ENCODE measurements at regions not wholly inside any gene's neighbourhood (a gene's known extent, or its start where the extent isn't known, plus 50 kb on each side); places are given as distances from the start of the nearest gene placed in this dataset.
"Not testable (repeated sequence)": the region's sequence is repeated elsewhere in the genome, so short reads cannot be mapped to it uniquely, and the experiment has no call there.

DNA sequence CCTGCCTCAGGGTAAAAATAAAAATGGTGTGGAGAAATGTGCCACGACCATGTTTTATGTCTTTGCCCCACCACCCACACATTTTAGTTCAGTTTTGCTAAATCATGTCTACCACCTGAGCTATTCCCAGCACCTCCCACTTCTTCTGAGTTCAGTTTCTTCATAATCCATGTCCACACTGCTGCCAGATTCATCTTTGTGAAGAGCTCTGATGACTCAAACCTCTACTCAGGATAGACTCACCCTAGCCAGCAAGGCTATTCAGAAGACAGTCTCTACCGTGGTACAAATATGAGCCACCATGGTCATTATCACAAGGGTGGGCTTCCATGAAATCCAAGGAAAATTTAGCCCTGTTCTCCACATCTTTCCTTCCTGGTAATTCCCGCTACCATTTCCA is 231.1 kb upstream of the PRKCQ start:
- CTCF ChIA-PET, result no interaction called here
- no peak overlapping the region for H3K27ac Mint-ChIP-seq
- H3K4me1 Mint-ChIP-seq (ENCODE audit: low read depth), result no peaks in the 10 kb centered on the region

DNA sequence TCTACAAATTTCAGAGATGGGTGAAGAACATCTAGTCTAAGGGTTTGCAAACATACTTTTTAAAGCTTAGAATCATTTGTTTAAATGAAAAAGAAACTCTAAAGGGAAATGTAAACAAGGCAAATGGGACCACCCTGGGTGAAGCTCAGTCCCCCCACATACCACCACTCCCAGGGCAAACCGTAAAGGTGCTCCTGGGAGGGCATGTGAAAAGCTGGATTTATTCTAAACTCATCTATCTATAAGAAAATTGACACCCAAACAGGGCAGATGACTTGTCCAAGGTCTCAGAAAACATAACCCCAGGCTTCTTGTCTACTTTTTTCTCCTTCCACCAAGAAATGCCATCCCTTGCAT is 223.3 kb upstream of the PRKCQ start:
- H3K4me1 Mint-ChIP-seq (ENCODE audit: low read depth), result no peaks in the 10 kb centered on the region

More for the DNA sequence above, 231.1 kb upstream of the PRKCQ start:
- no peak overlapping the region for H3K4me3 Mint-ChIP-seq
- intact Hi-C loops (cut with micrococcal nuclease), result no loop called here
- peaks cover 21% of the 10 kb centered on the region for H3K27me3 Mint-ChIP-seq (ENCODE audit: low read depth)
- no peaks in the 10 kb centered on the region for H3K9me3 Mint-ChIP-seq
- no peak for DNase-seq
- H3K36me3 Mint-ChIP-seq (ENCODE audit: low read depth), result peaks cover 1% of the 10 kb centered on the region

DNA sequence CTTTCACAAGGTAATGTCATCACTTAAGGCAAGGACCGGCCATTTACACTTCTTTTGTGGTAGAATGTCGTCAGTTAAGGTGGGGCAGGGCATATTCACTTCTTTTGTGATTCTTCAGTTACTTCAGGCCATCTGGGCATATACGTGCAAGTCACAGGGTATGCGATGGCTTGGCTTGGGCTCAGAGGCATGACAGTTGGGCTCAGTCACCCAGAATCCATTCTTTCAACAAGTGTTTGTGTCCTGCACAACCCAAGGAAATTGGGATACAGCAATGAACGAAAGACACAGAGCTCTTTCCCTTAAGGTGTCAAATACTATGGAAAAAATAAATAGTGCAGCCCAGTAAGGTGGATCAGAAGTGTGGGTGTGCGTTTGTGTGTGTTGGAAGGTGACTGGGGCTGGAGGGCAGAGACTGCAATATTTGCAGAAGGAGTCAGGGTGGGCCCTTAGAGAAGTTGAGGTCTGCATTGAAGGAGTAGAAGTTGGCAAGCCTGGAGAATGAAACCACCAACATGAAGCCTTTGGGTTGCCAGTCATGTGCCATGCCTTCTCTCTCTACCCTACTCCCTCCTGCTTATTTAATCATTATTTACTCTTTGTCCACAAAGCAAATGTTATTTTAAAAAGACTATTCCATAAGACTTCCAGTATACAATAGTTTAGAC is 222.8 kb upstream of the PRKCQ start:
- CTCF ChIA-PET, result no interaction called here
- Mint-ChIP-seq H3K27me3 (ENCODE audit: low read depth) (peaks cover 3% of the 10 kb centered on the region), H3K36me3 (ENCODE audit: low read depth) (no peaks in the 10 kb centered on the region), H3K27ac (no peak overlapping the region), H3K9me3 (no peaks in the 10 kb centered on the region), H3K4me3 (no peak overlapping the region), H3K4me1 (ENCODE audit: low read depth) (no peaks in the 10 kb centered on the region)
- intact Hi-C loops (cut with micrococcal nuclease), result no loop called here
- no peak for DNase-seq

More for the DNA sequence above, 223.3 kb upstream of the PRKCQ start:
- Mint-ChIP-seq H3K36me3 (ENCODE audit: low read depth) (no peaks in the 10 kb centered on the region), H3K27ac (no peak overlapping the region), H3K4me3 (no peak overlapping the region), H3K9me3 (no peaks in the 10 kb centered on the region), H3K27me3 (ENCODE audit: low read depth) (peaks cover 3% of the 10 kb centered on the region)
- DNase-seq, result no peak
- intact Hi-C loops (cut with micrococcal nuclease), result no loop called here
- CTCF ChIA-PET, result no interaction called here

DNA sequence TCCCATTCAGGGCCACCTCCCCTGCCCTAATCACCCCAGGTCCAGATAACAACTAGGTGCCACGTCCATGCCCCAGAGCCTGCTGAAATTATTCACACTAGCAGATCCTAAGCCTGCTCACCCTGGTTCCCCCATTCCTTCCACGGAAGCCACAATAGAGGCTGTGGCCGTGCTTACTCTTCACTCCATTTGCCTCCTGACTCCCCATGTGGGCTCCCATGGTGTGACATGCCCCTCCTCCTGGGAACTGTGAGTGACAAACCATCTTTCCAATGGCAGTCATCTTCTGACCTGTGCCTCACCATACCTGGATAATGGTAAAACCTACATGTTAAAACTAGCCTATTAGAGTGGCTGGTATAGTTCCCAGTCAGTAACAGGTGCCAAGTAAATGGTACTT is 216.2 kb upstream of the PRKCQ start:
- Mint-ChIP-seq H3K4me1 (ENCODE audit: low read depth) (no peaks in the 10 kb centered on the region), H3K27ac (no peak overlapping the region), H3K27me3 (ENCODE audit: low read depth) (peaks cover 9% of the 10 kb centered on the region), H3K4me3 (no peak overlapping the region), H3K36me3 (ENCODE audit: low read depth) (no peaks in the 10 kb centered on the region), H3K9me3 (no peaks in the 10 kb centered on the region)
- no peak for DNase-seq
- intact Hi-C loops (cut with micrococcal nuclease), result no loop called here
- CTCF ChIA-PET, result no interaction called here

DNA sequence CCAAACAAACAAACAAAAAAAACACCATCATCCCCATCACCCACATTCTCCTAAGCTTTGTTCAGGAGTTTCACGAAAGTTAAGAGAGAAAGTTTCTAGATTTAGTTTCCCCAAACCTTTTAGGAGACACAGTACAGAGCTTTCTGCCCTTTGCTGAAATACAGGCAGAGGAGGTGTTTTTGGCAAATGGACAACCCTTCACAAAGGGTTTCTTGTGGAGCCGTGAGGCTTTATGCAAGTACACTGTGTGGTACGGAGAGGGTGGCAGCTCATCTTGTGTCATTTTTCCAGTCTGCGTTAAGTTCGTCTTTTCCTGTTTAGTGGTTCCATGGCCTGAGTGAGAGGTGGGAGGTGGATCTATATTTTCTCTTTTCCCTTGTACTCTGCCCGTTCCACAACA is 215.5 kb upstream of the PRKCQ start:
- no peaks in the 10 kb centered on the region for H3K4me1 Mint-ChIP-seq (ENCODE audit: low read depth)

DNA sequence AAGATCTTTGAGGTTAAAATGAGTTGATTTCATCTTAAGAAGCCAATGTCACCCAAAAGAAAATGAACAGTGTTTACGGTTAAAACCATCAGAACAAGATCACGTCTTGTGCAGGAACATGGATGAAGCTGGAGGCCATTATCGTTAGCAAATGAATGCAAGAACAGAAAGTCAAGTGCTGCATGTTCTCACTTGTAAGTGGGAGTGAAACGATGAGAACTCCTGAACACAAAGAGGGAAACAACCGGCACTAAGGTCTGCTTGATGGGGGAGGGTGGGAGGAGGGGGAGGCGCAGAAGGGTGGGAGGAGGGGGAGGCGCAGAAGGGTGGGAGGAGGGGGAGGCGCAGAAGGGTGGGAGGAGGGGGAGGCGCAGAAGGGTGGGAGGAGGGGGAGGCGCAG is 214.8 kb upstream of the PRKCQ start:
- H3K27ac Mint-ChIP-seq; H3K36me3 Mint-ChIP-seq (ENCODE audit: low read depth); H3K4me3 Mint-ChIP-seq; H3K4me1 Mint-ChIP-seq (ENCODE audit: low read depth); DNase-seq; H3K27me3 Mint-ChIP-seq (ENCODE audit: low read depth); intact Hi-C loops (cut with micrococcal nuclease); CTCF ChIA-PET; H3K9me3 Mint-ChIP-seq: not testable (repeated sequence)

More for the DNA sequence above, 215.5 kb upstream of the PRKCQ start:
- Mint-ChIP-seq H3K36me3 (ENCODE audit: low read depth) (no peaks in the 10 kb centered on the region), H3K27me3 (ENCODE audit: low read depth) (peaks cover 9% of the 10 kb centered on the region), H3K9me3 (no peaks in the 10 kb centered on the region), H3K4me3 (no peak overlapping the region), H3K27ac (no peak overlapping the region)
- CTCF ChIA-PET, result no interaction called here
- no peak for DNase-seq
- intact Hi-C loops (cut with micrococcal nuclease), result no loop called here

DNA sequence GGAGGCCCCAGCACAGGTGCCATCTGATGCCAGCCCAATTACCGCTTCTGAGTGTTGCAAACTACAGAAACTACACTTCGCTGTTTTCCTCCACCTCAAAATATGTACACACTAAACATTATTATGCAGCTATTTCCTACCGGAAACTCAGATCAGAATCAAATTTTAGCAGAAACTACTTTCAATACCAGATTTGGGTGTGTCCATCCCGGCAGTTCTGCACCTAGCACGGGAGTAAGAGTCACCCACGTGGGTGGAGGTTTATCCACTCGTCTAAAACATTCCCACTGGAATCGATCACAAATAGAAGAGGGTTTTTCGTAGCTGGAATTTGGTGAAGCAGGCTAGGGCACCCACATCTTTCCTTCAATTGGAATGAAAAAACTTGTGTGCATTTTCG is 214.4 kb upstream of the PRKCQ start:
- H3K9me3 Mint-ChIP-seq, result no peaks in the 10 kb centered on the region
- no peak overlapping the region for H3K27ac Mint-ChIP-seq
- intact Hi-C loops (cut with micrococcal nuclease), result no loop called here
- no peak for DNase-seq
- H3K36me3 Mint-ChIP-seq (ENCODE audit: low read depth), result no peaks in the 10 kb centered on the region
- CTCF ChIA-PET, result no interaction called here
- H3K27me3 Mint-ChIP-seq (ENCODE audit: low read depth), result peaks cover 9% of the 10 kb centered on the region
- no peaks in the 10 kb centered on the region for H3K4me1 Mint-ChIP-seq (ENCODE audit: low read depth)
- H3K4me3 Mint-ChIP-seq, result no peak overlapping the region

DNA sequence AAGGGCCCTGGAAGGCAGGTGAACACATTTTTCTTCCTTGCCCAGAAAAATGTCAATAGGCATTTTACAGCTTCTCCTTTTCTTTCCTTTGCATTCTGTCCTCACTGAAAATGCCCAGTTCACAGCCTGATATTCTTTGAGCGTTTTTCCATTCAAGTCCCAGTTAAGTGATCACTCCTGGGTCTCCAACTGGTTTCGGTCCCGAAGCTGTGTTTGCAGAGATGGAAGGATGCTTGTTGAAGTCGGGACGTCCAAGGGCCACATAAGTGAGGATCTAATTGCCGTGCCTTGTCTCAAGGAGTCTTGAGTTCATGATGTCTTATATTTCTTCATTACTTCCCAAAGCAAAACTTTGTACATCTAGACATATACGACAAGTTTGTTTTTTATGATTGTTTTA is 208.7 kb upstream of the PRKCQ start:
- no peak for DNase-seq
- intact Hi-C loops (cut with micrococcal nuclease), result no loop called here
- Mint-ChIP-seq H3K36me3 (ENCODE audit: low read depth) (no peaks in the 10 kb centered on the region), H3K4me1 (ENCODE audit: low read depth) (no peaks in the 10 kb centered on the region), H3K27me3 (ENCODE audit: low read depth) (peaks cover 2% of the 10 kb centered on the region), H3K9me3 (no peaks in the 10 kb centered on the region), H3K27ac (no peak overlapping the region), H3K4me3 (no peak overlapping the region)
- CTCF ChIA-PET, result no interaction called here

DNA sequence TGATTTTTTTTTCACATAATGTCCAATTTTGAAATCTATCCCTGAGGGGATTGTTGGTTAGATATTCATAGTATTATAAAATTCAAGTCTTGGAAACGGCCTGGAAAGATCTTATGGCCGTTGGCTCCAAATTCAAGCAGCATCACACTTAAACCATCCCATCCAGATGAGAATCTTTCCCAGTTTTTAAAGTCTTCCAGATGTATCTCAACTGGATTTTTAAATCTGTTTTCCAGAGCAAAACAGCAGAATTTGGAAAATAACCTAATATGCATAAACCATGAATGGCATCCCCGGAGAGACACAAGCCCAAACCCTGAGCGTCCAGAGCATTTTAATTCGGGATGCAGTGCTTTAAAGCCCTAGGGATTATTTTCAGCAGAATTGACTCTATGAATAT is 208.2 kb upstream of the PRKCQ start:
- no peak overlapping the region for H3K4me3 Mint-ChIP-seq
- intact Hi-C loops (cut with micrococcal nuclease), result no loop called here
- no peak for DNase-seq
- H3K4me1 Mint-ChIP-seq (ENCODE audit: low read depth), result no peaks in the 10 kb centered on the region
- CTCF ChIA-PET, result no interaction called here
- no peak overlapping the region for H3K27ac Mint-ChIP-seq
- H3K36me3 Mint-ChIP-seq (ENCODE audit: low read depth), result no peaks in the 10 kb centered on the region
- H3K9me3 Mint-ChIP-seq, result no peaks in the 10 kb centered on the region
- H3K27me3 Mint-ChIP-seq (ENCODE audit: low read depth), result peaks cover 2% of the 10 kb centered on the region

DNA sequence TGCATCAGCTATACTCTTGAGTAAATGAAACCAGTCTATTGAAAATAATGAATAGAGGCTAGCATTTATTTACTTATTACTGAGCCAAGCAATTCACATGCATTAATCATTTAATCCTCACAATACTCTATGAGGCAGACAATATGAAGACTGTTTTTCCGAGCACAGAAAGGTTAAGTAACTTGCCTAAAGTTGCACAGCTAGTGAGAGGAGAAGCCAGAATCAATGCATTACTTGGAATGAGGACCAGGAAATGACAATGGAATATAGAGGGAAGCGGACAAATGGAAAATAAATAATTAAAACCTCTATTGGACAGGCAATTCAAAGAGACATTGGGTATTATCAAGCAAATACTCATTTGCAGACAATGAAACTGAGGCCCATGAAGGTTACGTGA is 207.6 kb upstream of the PRKCQ start:
- H3K4me1 Mint-ChIP-seq (ENCODE audit: low read depth), result no peaks in the 10 kb centered on the region
- CTCF ChIA-PET, result no interaction called here
- intact Hi-C loops (cut with micrococcal nuclease), result no loop called here
- H3K36me3 Mint-ChIP-seq (ENCODE audit: low read depth), result no peaks in the 10 kb centered on the region
- peaks cover 2% of the 10 kb centered on the region for H3K27me3 Mint-ChIP-seq (ENCODE audit: low read depth)
- H3K27ac Mint-ChIP-seq, result no peak overlapping the region
- H3K4me3 Mint-ChIP-seq, result no peak overlapping the region
- no peaks in the 10 kb centered on the region for H3K9me3 Mint-ChIP-seq
- no peak for DNase-seq

DNA sequence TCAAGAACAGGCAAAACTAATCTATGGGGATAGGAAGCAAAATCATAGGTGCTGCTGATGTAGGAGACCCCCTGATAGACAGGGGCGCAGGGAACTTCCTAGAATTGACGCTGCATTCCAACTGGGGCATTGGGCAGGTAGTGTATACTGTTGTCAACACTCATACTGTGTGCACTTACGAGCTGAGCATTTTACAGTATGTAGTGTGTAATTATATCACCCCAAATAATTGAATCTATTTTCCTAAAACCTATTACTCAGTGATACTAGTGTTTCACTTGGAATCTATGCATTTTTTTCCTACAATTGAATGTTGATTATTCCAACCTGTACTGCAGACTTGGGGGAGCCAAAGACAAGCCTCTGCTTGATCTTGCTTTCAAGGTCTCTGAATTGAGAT is 207.0 kb upstream of the PRKCQ start:
- Mint-ChIP-seq H3K27me3 (ENCODE audit: low read depth) (peaks cover 2% of the 10 kb centered on the region), H3K27ac (no peak overlapping the region), H3K9me3 (no peaks in the 10 kb centered on the region), H3K4me1 (ENCODE audit: low read depth) (no peaks in the 10 kb centered on the region), H3K4me3 (no peak overlapping the region), H3K36me3 (ENCODE audit: low read depth) (no peaks in the 10 kb centered on the region)
- CTCF ChIA-PET, result no interaction called here
- DNase-seq, result no peak
- intact Hi-C loops (cut with micrococcal nuclease), result no loop called here

DNA sequence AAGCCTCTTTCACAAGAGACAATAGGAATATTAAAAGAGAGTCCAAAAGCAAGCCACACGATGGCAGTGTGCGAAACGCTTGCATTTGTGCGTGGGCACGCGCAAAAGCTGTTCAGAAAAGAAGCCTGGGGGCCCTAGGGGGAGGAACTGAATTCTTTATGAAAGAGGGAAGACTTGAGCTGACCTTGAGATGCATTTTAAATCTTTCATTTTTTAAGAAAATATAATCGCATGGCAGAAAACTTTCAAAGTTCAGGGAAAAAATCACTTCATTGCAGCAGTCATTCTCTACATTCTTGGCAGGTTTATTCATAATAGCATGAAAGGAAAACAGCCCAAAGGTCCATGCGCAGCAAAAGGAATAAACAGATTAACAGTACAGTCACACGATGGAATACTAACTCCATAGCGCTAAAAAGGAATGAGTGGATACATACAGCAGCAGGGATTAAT is 206.5 kb upstream of the PRKCQ start:
- peaks cover 2% of the 10 kb centered on the region for H3K27me3 Mint-ChIP-seq (ENCODE audit: low read depth)
- intact Hi-C loops (cut with micrococcal nuclease), result no loop called here
- no peak for DNase-seq
- no peaks in the 10 kb centered on the region for H3K9me3 Mint-ChIP-seq
- H3K36me3 Mint-ChIP-seq (ENCODE audit: low read depth), result no peaks in the 10 kb centered on the region
- H3K4me3 Mint-ChIP-seq, result no peak overlapping the region
- CTCF ChIA-PET, result no interaction called here
- H3K4me1 Mint-ChIP-seq (ENCODE audit: low read depth), result no peaks in the 10 kb centered on the region
- H3K27ac Mint-ChIP-seq, result no peak overlapping the region

DNA sequence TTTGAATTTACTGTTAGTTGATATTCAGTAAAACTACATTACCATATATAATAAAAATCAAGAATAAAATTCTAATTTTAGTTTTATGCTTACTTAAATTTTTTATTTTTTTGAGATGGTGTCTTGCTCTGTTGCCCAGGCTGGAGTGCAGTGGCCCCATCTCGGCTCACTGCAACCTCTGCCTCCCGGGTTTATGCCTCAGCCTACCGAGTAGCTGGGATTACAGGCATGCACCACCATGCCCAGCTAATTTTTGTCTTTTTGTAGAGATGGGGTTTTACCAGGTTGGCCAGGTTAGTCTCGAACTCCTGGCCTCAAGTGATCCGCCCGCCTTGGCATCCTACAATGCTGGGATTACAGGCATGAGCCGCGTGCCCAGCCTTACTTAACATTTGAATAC is 204.4 kb upstream of the PRKCQ start:
- H3K27ac Mint-ChIP-seq; H3K4me1 Mint-ChIP-seq (ENCODE audit: low read depth); H3K9me3 Mint-ChIP-seq; H3K4me3 Mint-ChIP-seq; DNase-seq; intact Hi-C loops (cut with micrococcal nuclease); H3K27me3 Mint-ChIP-seq (ENCODE audit: low read depth); H3K36me3 Mint-ChIP-seq (ENCODE audit: low read depth): not testable (repeated sequence)
- CTCF ChIA-PET, result interaction anchor here (0.6 kb wide), 1 partner anchor 14 kb away, joined by 3 read pairs; no protein-coding TSS in a partner anchor

DNA sequence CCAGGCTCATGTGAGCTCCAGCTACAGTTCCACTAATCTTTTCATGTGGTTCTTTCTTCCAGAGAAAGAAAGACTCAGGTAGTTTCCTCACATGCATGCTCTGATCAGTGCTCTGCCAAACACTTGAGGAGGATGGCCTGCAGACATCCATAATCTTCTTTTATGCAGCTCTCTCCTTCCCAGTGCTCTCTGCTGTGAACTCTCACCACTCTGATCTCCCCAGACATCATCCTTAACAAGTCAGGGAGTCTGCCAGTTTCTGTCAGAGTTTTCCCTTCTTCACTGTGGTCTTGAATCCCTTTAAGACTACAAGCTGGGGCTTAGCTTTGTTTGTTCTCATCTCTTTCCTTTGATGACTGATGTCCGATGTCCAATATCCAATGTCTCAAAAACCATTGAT is 203.4 kb upstream of the PRKCQ start:
- Mint-ChIP-seq H3K36me3 (ENCODE audit: low read depth) (no peaks in the 10 kb centered on the region), H3K27me3 (ENCODE audit: low read depth) (peaks cover under 1% of the 10 kb centered on the region), H3K9me3 (no peaks in the 10 kb centered on the region), H3K4me1 (ENCODE audit: low read depth) (no peaks in the 10 kb centered on the region), H3K27ac (no peak overlapping the region), H3K4me3 (no peak overlapping the region)
- CTCF ChIA-PET, result no interaction called here
- intact Hi-C loops (cut with micrococcal nuclease), result no loop called here
- DNase-seq, result no peak

Data from activated naive CD4-positive, alpha-beta T cell treated with anti-CD3 and anti-CD28 coated beads for 36 hours (primary cell).